Activated T-cell treated with anti-CD3 and anti-CD28 coated beads, Interleukin-2, amount 50 U/mL, for 72 hours (primary cell): ENCODE measurements at regions not wholly inside any gene's neighbourhood (a gene's known extent, or its start where the extent isn't known, plus 50 kb on each side); places are given as distances from the start of the nearest gene placed in this dataset.
"Not testable (repeated sequence)": the region's sequence is repeated elsewhere in the genome, so short reads cannot be mapped to it uniquely, and the experiment has no call there.

Experiments
- ATAC-seq, 2 donors: fragments of 150-1000 bp; cut with Tn5 transposase; replicated peaks in 1 of 2; 2 replicates each; pipeline ENCODE4 v1.10.0; 2021; ENCODE audit warnings: moderate library complexity in 2 of 2, mild to moderate bottlenecking in 1 of 2
- DNase-seq, 2 donors: peaks; one replicate each; pipeline ENCODE4 v3.0.0; 2021 to 2022; ENCODE audit warnings: mixed read lengths in 1 of 2
- H3K27ac Mint-ChIP-seq: one replicate; pipeline ENCODE4 v1.8.0; 2022; ENCODE audit warnings: mild to moderate bottlenecking, moderate library complexity, mixed read lengths
- H3K27me3 Mint-ChIP-seq: one replicate; pipeline ENCODE4 v1.8.0; 2022; ENCODE audit warnings: low read depth, mixed read lengths
- H3K36me3 Mint-ChIP-seq, 2 donors: one replicate each; pipeline ENCODE4 v1.8.0; 2022; ENCODE audit warnings: mixed read lengths in 2 of 2, mild to moderate bottlenecking in 1 of 2; ENCODE audit not compliant: insufficient read depth in 2 of 2
- H3K4me1 Mint-ChIP-seq: one replicate; pipeline ENCODE4 v1.8.0; 2022; ENCODE audit warnings: low read depth, mixed read lengths
- H3K4me3 Mint-ChIP-seq, 2 donors: one replicate each; pipeline ENCODE4 v1.8.0; 2022; ENCODE audit warnings: mild to moderate bottlenecking in 2 of 2, mixed read lengths in 2 of 2, moderate library complexity in 2 of 2
- H3K9me3 Mint-ChIP-seq, 2 donors: one replicate each; pipeline ENCODE4 v1.8.0; 2022; ENCODE audit warnings: mixed read lengths in 2 of 2

- ATAC-seq (no peak), DNase-seq (no peak)
- H3K9me3 Mint-ChIP-seq: peaks cover 7 to 17% of the 10 kb centered on the region in 2 donors
- H3K4me1 Mint-ChIP-seq: no peaks in the 10 kb centered on the region
- no peaks in the 10 kb centered on the region for H3K27me3 Mint-ChIP-seq
- H3K36me3 Mint-ChIP-seq: peaks cover 0 to 3% of the 10 kb centered on the region in 2 donors
- no peak overlapping the region for H3K27ac Mint-ChIP-seq
- no peak overlapping the region for H3K4me3 Mint-ChIP-seq
Measured at GRCh38 chr18:30634249-30634648, 408.3 kb downstream of the DSC3 start.

GRCh38 chr18:30632071-30632698 lies 410.4 kb downstream of the DSC3 start:
- H3K27ac Mint-ChIP-seq: no peak overlapping the region
- no peak overlapping the region for H3K4me3 Mint-ChIP-seq
- no peak for DNase-seq
- peaks cover 7 to 16% of the 10 kb centered on the region in 2 donors for H3K9me3 Mint-ChIP-seq
- no peaks in the 10 kb centered on the region for H3K27me3 Mint-ChIP-seq
- peaks cover 0 to 3% of the 10 kb centered on the region in 2 donors for H3K36me3 Mint-ChIP-seq
- no peak for ATAC-seq
- H3K4me1 Mint-ChIP-seq: no peaks in the 10 kb centered on the region

GRCh38 chr18:30625961-30626360 lies 416.6 kb downstream of the DSC3 start:
- H3K4me3 Mint-ChIP-seq: no peak overlapping the region
- H3K27me3 Mint-ChIP-seq: no peaks in the 10 kb centered on the region
- peaks cover 7 to 12% of the 10 kb centered on the region in 2 donors for H3K9me3 Mint-ChIP-seq
- DNase-seq (no peak), ATAC-seq (no peak)
- no peaks in the 10 kb centered on the region for H3K36me3 Mint-ChIP-seq
- H3K4me1 Mint-ChIP-seq: no peaks in the 10 kb centered on the region
- no peak overlapping the region for H3K27ac Mint-ChIP-seq

GRCh38 chr18:30623401-30624065 lies 419.0 kb downstream of the DSC3 start:
- H3K27ac Mint-ChIP-seq: no peak overlapping the region
- H3K36me3 Mint-ChIP-seq: no peaks in the 10 kb centered on the region
- DNase-seq: no peak
- H3K9me3 Mint-ChIP-seq: peaks cover 6 to 8% of the 10 kb centered on the region in 2 donors
- H3K4me3 Mint-ChIP-seq: no peak overlapping the region
- ATAC-seq: no peak
- H3K4me1 Mint-ChIP-seq: no peaks in the 10 kb centered on the region
- H3K27me3 Mint-ChIP-seq: no peaks in the 10 kb centered on the region

GRCh38 chr18:30622635-30623034 lies 419.9 kb downstream of the DSC3 start:
- ATAC-seq (no peak), DNase-seq (no peak)
- Mint-ChIP-seq H3K4me1 (no peaks in the 10 kb centered on the region), H3K27ac (no peak overlapping the region), H3K36me3 (no peaks in the 10 kb centered on the region), H3K9me3 (peaks cover 4 to 8% of the 10 kb centered on the region in 2 donors), H3K27me3 (no peaks in the 10 kb centered on the region), H3K4me3 (no peak overlapping the region)

GRCh38 chr18:30622104-30622503 lies 420.4 kb downstream of the DSC3 start:
- no peak overlapping the region for H3K27ac Mint-ChIP-seq
- no peak for ATAC-seq

GRCh38 chr18:30618567-30618966 lies 424.0 kb downstream of the DSC3 start:
- Mint-ChIP-seq H3K4me1 (no peaks in the 10 kb centered on the region), H3K27ac (no peak overlapping the region), H3K4me3 (no peak overlapping the region)

More at GRCh38 chr18:30622104-30622503, 420.4 kb downstream of the DSC3 start:
- peaks cover 4 to 8% of the 10 kb centered on the region in 2 donors for H3K9me3 Mint-ChIP-seq
- no peak for DNase-seq
- no peaks in the 10 kb centered on the region for H3K27me3 Mint-ChIP-seq
- H3K4me1 Mint-ChIP-seq: no peaks in the 10 kb centered on the region
- no peaks in the 10 kb centered on the region for H3K36me3 Mint-ChIP-seq
- no peak overlapping the region for H3K4me3 Mint-ChIP-seq

GRCh38 chr18:30616414-30616813 lies 426.1 kb downstream of the DSC3 start:
- H3K9me3 Mint-ChIP-seq: peaks cover 4% of the 10 kb centered on the region in 2 donors
- H3K4me3 Mint-ChIP-seq: no peak overlapping the region
- DNase-seq (no peak), ATAC-seq (no peak)
- no peak overlapping the region for H3K27ac Mint-ChIP-seq
- no peaks in the 10 kb centered on the region for H3K4me1 Mint-ChIP-seq
- H3K36me3 Mint-ChIP-seq: peaks cover 0 to 1% of the 10 kb centered on the region in 2 donors
- H3K27me3 Mint-ChIP-seq: no peaks in the 10 kb centered on the region

More at GRCh38 chr18:30618567-30618966, 424.0 kb downstream of the DSC3 start:
- ATAC-seq (no peak), DNase-seq (no peak)
- H3K27me3 Mint-ChIP-seq: no peaks in the 10 kb centered on the region
- peaks cover 2 to 6% of the 10 kb centered on the region in 2 donors for H3K9me3 Mint-ChIP-seq
- H3K36me3 Mint-ChIP-seq: peaks cover 0 to 1% of the 10 kb centered on the region in 2 donors

GRCh38 chr18:30613467-30613801 lies 429.1 kb downstream of the DSC3 start:
- Mint-ChIP-seq H3K4me1 (no peaks in the 10 kb centered on the region), H3K4me3 (no peak overlapping the region), H3K9me3 (peaks cover 2 to 7% of the 10 kb centered on the region in 2 donors), H3K36me3 (peaks cover 0 to 1% of the 10 kb centered on the region in 2 donors), H3K27ac (no peak overlapping the region), H3K27me3 (no peaks in the 10 kb centered on the region)
- ATAC-seq: no peak
- DNase-seq: no peak

GRCh38 chr18:30601541-30601940 lies 441.0 kb downstream of the DSC3 start:
- no peak for DNase-seq
- Mint-ChIP-seq H3K9me3 (peaks cover 4 to 6% of the 10 kb centered on the region in 2 donors), H3K36me3 (no peaks in the 10 kb centered on the region), H3K27me3 (no peaks in the 10 kb centered on the region), H3K4me1 (no peaks in the 10 kb centered on the region), H3K4me3 (no peak overlapping the region), H3K27ac (no peak overlapping the region)
- ATAC-seq: no peak

- no peak for ATAC-seq
- Mint-ChIP-seq H3K4me1 (no peaks in the 10 kb centered on the region), H3K36me3 (peaks cover 0 to 3% of the 10 kb centered on the region in 2 donors), H3K9me3 (peaks cover 9 to 14% of the 10 kb centered on the region in 2 donors), H3K27ac (no peak overlapping the region), H3K27me3 (no peaks in the 10 kb centered on the region), H3K4me3 (no peak overlapping the region)
- no peak for DNase-seq
Measured at GRCh38 chr18:30597202-30597601, 445.3 kb downstream of the DSC3 start.

- no peak for ATAC-seq
- H3K9me3 Mint-ChIP-seq: peaks cover 9 to 14% of the 10 kb centered on the region in 2 donors
- H3K4me1 Mint-ChIP-seq: no peaks in the 10 kb centered on the region
- peaks cover 0 to 3% of the 10 kb centered on the region in 2 donors for H3K36me3 Mint-ChIP-seq
- H3K27ac Mint-ChIP-seq: no peak overlapping the region
- no peaks in the 10 kb centered on the region for H3K27me3 Mint-ChIP-seq
- no peak for DNase-seq
- H3K4me3 Mint-ChIP-seq: no peak overlapping the region
Measured at GRCh38 chr18:30596635-30597034, 445.9 kb downstream of the DSC3 start.

- peaks cover 0 to 3% of the 10 kb centered on the region in 2 donors for H3K36me3 Mint-ChIP-seq
- H3K27ac Mint-ChIP-seq: no peak overlapping the region
- no peaks in the 10 kb centered on the region for H3K4me1 Mint-ChIP-seq
- H3K4me3 Mint-ChIP-seq: no peak overlapping the region
- no peak for ATAC-seq
- no peak for DNase-seq
- H3K27me3 Mint-ChIP-seq: no peaks in the 10 kb centered on the region
- peaks cover 9 to 14% of the 10 kb centered on the region in 2 donors for H3K9me3 Mint-ChIP-seq
Measured at GRCh38 chr18:30595942-30596341, 446.6 kb downstream of the DSC3 start.

- not testable (repeated sequence) for DNase-seq, H3K27ac Mint-ChIP-seq, H3K4me1 Mint-ChIP-seq, H3K4me3 Mint-ChIP-seq, H3K27me3 Mint-ChIP-seq, H3K36me3 Mint-ChIP-seq, ATAC-seq
- H3K9me3 Mint-ChIP-seq: peaks cover 11 to 14% of the 10 kb centered on the region in 2 donors
Measured at GRCh38 chr18:30594911-30595310, 447.6 kb downstream of the DSC3 start.
